ENCODE measurements at regions not wholly inside any gene's neighbourhood (a gene's known extent, or its start where the extent isn't known, plus 50 kb on each side); places are given as distances from the start of the nearest gene placed in this dataset.
"Not testable (repeated sequence)": the region's sequence is repeated elsewhere in the genome, so short reads cannot be mapped to it uniquely, and the experiment has no call there.

GRCh38 chr2:5594249-5594695 is 97.9 kb upstream of the SOX11 start:
- FAIRE-seq: no peak

GRCh38 chr2:5596868-5597267 is 95.3 kb upstream of the SOX11 start:
- FAIRE-seq: no peak

DNA sequence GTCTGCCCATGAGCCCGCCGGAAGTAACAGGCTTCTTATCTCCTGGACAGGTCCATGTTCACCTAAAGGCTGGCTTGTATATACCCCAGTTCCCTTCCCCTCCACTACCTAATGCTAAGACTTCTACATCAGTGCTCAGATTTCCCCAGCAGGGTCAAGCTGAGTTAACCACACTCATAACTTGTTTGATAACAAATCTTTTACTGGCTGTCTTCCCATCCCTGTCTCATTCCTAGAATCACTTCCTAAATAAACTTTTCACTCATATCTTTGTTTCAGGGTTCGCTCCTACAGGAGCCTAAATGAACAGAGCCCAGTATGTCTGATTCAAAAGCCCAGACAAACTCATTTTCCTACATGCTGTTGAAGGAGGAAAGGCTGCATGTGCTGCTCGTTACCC is 94.0 kb upstream of the SOX11 start:
- no peak for FAIRE-seq

GRCh38 chr2:5609201-5609600 is 83.0 kb upstream of the SOX11 start:
- FAIRE-seq: no peak

DNA sequence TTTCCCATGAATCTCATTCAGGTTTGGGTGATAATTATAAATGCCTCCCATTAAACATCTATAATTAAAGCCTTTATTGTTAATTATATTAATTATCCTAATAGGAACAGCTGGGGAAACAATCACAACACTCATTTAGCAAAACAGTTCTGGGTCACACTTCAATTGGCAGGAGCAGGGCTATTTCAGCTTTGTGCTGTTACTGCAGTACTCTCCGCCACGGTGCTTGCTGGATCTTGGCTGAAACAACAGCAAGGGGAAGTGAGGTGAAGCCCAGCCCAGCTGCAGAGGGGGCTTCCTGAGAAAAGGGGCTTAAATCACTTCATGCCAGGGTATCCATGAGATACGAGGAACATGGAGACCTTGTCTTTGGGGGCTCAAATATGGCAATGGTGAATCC is 79.5 kb upstream of the SOX11 start:
- no peak for FAIRE-seq

DNA sequence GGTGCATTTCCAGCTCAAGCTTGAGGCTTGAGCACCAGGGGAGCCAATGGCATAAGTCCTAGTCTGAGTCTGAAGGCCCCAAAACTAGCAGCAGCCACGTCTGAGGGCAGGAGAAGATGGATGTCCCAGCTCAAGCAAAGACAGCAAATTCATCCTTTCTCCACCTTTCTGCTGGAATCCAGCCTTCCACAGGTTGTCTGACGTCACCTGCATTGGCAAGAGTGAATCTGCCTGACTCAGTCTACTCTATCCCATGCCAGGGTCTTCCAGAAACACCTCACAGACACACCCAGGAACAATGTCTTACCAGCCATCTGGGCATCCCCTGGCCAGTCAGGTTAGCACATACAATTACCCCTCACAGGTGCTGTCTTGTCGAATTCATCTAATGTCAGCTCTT is 76.2 kb upstream of the SOX11 start:
- no peak for FAIRE-seq

GRCh38 chr2:5617358-5617757 is 74.8 kb upstream of the SOX11 start:
- no peak for FAIRE-seq

- FAIRE-seq: no peak
Measured at GRCh38 chr2:5617796-5618195, 74.4 kb upstream of the SOX11 start.

GRCh38 chr2:5618271-5618670 is 73.9 kb upstream of the SOX11 start:
- no peak for FAIRE-seq

DNA sequence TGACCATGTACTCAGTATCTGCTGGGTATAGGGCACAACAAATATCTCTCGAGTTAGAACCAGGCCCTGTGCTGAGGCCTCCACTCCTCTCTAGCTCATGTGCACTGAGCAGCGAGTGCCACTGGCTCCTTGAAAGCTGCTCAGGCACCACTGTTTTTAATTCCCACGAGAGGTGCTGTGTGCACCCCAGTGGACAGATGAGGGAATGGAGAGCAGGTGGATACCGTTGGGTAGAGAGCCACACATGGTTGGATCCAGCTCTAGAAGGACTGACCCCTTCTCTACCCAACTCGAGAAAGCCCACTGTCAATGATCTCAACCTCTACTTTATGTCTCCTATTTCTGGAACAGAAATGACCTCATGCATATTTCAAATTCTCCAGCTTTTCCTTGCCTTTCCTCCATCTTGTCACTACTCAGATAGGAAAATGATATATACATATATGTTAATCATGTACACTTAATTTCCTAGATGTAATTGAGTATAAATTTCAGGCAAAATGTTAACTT is 66.6 kb upstream of the SOX11 start:
- not testable (repeated sequence) for FAIRE-seq

DNA sequence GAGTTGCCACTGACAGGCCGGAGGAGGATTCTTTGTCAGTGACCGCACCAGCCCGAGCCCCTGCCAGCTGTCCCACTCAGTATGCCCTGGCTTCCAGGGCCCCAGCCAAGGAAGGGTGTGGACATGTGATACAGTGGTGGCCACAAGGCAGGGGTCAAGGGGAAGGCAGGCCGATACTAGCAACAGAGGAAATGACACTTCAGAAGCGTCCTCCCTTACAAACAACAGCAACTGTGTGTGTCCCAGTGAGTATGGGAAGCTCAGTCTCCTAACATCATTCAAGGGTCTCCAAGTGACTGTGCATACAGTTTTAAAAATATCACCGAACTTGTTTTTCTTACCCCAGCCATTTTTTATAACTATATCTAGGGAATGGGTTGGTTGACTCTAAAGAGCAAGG is 63.7 kb upstream of the SOX11 start:
- not testable (repeated sequence) for FAIRE-seq

GRCh38 chr2:5629510-5629909 is 62.7 kb upstream of the SOX11 start:
- not testable (repeated sequence) for FAIRE-seq

GRCh38 chr2:5637051-5637450 is 55.1 kb upstream of the SOX11 start:
- FAIRE-seq: not testable (repeated sequence)

All from TTC549 (cell line).